Esophagus (tissue), 2 donors: ENCODE measurements at regions not wholly inside any gene's neighbourhood (a gene's known extent, or its start where the extent isn't known, plus 50 kb on each side); places are given as distances from the start of the nearest gene placed in this dataset.
"Not testable (repeated sequence)": the region's sequence is repeated elsewhere in the genome, so short reads cannot be mapped to it uniquely, and the experiment has no call there.

Experiments
- H3K27ac ChIP-seq, 2 donors: one replicate each; pipeline ENCODE4 v1.5.1; 2013; ENCODE audit warnings: low read depth in 2 of 2, mild to moderate bottlenecking in 2 of 2, inconsistent platforms in 1 of 2, low read length in 1 of 2, moderate library complexity in 1 of 2
- H3K27me3 ChIP-seq, 2 donors: one replicate each; pipeline ENCODE4 v1.6.1; 2013; ENCODE audit warnings: low read length in 2 of 2, control low read depth in 1 of 2, mild to moderate bottlenecking in 1 of 2; ENCODE audit not compliant: insufficient read depth in 2 of 2, control insufficient read depth in 1 of 2
- H3K36me3 ChIP-seq, 2 donors: one replicate each; pipeline ENCODE4 v1.6.1; 2013; ENCODE audit warnings: low read length in 1 of 2; ENCODE audit not compliant: control insufficient read depth in 2 of 2, insufficient read depth in 2 of 2
- H3K4me1 ChIP-seq, 2 donors: one replicate each; pipeline ENCODE4 v1.6.1; 2013; ENCODE audit warnings: low read length in 1 of 2; ENCODE audit not compliant: control insufficient read depth in 2 of 2, insufficient read depth in 2 of 2
- H3K4me3 ChIP-seq, 2 donors: one replicate each; pipeline ENCODE4 v1.5.1; 2013; ENCODE audit warnings: low read length in 2 of 2, mild to moderate bottlenecking in 2 of 2, low read depth in 1 of 2, moderate library complexity in 1 of 2
- H3K9me3 ChIP-seq, 2 donors: one replicate each; pipeline ENCODE4 v1.6.1; 2013; ENCODE audit warnings: mild to moderate bottlenecking in 2 of 2, low read depth in 1 of 2, low read length in 1 of 2, moderate library complexity in 1 of 2; ENCODE audit not compliant: control insufficient read depth in 2 of 2, insufficient read depth in 1 of 2
- WGBS, 2 donors: extraction: QIAGEN DNeasy Blood & Tissue Kit; methylation state at CpG; one replicate each; pipeline ENCODE4 v1.1.7; 2013; 5-methylcytosine and 5-hydroxymethylcytosine counted together
- donor health status: healthy with polysubstance abuse.
- donor health status: Bipolar disorder and iron deficiency.

DNA sequence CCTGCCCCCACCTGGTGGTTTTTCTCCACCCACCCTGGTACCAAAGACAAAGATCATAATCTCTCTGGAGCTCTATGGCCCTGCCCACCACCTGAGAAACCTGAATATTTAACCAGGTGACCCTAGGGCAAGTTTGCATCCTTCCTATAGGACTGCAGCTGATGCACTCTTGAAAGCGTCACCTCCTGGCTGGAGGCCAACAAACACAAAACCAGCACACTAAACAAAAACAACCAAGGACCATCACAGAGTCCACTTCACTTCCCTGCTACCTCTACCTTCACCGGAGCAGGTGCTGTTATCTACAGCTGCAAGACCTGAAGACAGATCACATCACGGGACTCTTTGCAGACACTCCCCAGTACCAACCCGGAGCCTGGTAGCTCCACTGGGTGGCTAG is 296.7 kb upstream of the FGF13 start:
- Histone ChIP-seq H3K9me3 (no peaks in the 10 kb centered on the region), H3K4me3 (no peak overlapping the region), H3K36me3 (no peaks in the 10 kb centered on the region), H3K27ac (no peak overlapping the region), H3K27me3 (no peaks in the 10 kb centered on the region), H3K4me1 (no peaks in the 10 kb centered on the region)
- 71 to 79% methylated on average over 4 of the region's 4 CpGs for WGBS, 2 donors

DNA sequence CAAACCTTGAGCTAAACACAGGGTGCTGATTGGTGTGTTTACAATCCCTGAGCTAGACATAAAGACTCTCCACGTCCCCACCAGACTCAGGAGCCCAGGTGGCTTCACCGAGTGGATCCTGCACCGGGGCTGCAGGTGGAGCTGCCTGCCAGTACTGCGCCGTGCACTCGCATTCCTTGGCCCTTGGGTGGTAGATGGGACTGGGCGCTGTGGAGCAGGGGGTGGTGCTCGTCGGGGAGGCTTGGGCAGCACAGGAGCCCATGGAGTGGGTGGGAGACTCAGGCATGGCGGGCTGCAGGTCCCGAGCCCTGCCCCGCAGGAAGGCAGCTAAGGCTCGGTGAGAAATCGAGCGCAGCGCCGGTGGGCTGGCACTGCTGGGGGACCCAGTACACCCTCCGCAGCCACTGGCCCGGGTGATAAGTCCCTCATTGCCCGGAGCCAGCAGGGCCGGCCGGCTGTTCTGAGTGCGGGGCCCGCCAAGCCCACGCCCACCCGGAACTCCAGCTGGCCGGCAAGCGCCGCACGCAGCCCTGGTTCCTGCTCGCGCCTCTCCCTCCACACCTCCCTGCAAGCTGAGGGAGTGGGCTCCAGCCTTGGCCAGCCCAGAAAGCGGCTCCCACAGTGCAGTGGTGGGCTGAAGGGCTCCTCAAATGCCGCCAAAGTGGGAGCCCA is 292.5 kb upstream of the FGF13 start:
- H3K27ac ChIP-seq, H3K9me3 ChIP-seq, H3K4me1 ChIP-seq, H3K27me3 ChIP-seq, H3K4me3 ChIP-seq, H3K36me3 ChIP-seq: not testable (repeated sequence)
- WGBS, 2 donors: 91 to 94% methylated on average over 18 to 28 of the region's 34 CpGs

GRCh38 chrX:139002319-139002718 is 290.8 kb upstream of the FGF13 start:
- Histone ChIP-seq H3K36me3 (no peaks in the 10 kb centered on the region), H3K4me3 (no peak overlapping the region), H3K27ac (no peak overlapping the region), H3K4me1 (no peaks in the 10 kb centered on the region), H3K27me3 (no peaks in the 10 kb centered on the region), H3K9me3 (no peaks in the 10 kb centered on the region)
- 85 to 87% methylated on average over 3 of the region's 3 CpGs for WGBS, 2 donors

GRCh38 chrX:138996268-138996667 is 284.8 kb upstream of the FGF13 start:
- no peak overlapping the region for H3K4me3 ChIP-seq
- no peaks in the 10 kb centered on the region for H3K9me3 ChIP-seq
- H3K36me3 ChIP-seq: no peaks in the 10 kb centered on the region
- WGBS, 2 donors: 83 to 92% methylated on average over 11 of the region's 11 CpGs
- no peaks in the 10 kb centered on the region for H3K4me1 ChIP-seq
- no peak overlapping the region for H3K27ac ChIP-seq
- no peaks in the 10 kb centered on the region for H3K27me3 ChIP-seq

DNA sequence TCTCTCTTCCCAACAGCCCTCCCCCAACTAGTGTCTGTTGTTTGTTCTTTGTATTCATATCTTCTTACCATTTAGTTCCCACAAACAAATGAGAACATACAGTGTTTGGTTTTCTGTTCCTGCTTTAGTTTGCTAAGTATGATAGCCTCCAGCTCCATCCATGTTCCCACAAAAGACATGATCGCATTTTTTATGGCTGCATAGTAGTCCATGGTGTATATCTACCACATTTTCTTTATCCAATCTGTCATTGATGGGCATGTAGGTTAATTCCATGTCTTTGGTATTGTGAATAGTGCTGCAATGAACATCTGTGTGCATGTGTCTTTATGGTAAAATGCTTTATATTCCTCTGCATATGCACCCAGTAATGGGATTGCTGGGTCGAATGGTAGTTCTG is 283.9 kb upstream of the FGF13 start:
- Histone ChIP-seq H3K4me1 (no peaks in the 10 kb centered on the region), H3K36me3 (no peaks in the 10 kb centered on the region), H3K27me3 (no peaks in the 10 kb centered on the region), H3K4me3 (no peak overlapping the region), H3K9me3 (no peaks in the 10 kb centered on the region), H3K27ac (no peak overlapping the region)
- WGBS, 2 donors: 72 to 92% methylated on average over 2 of the region's 2 CpGs

- not testable (repeated sequence) for H3K27ac ChIP-seq, H3K27me3 ChIP-seq, H3K4me3 ChIP-seq, H3K9me3 ChIP-seq, H3K4me1 ChIP-seq, H3K36me3 ChIP-seq
- 65 to 84% methylated on average over 8 of the region's 8 CpGs for WGBS, 2 donors
These were observed 278.9 kb upstream of the FGF13 start for GRCh38 chrX:138990425-138990824.

- Histone ChIP-seq H3K9me3 (no peaks in the 10 kb centered on the region), H3K4me3 (no peak overlapping the region), H3K27ac (no peak overlapping the region), H3K36me3 (no peaks in the 10 kb centered on the region), H3K4me1 (no peaks in the 10 kb centered on the region), H3K27me3 (no peaks in the 10 kb centered on the region)
- 81 to 91% methylated on average over 1 of the region's 1 CpG for WGBS, 2 donors
These were observed 275.3 kb upstream of the FGF13 start for GRCh38 chrX:138986866-138987265.

GRCh38 chrX:138986235-138986634 is 274.7 kb upstream of the FGF13 start:
- Histone ChIP-seq H3K36me3 (no peaks in the 10 kb centered on the region), H3K4me1 (no peaks in the 10 kb centered on the region), H3K4me3 (no peak overlapping the region), H3K27ac (no peak overlapping the region), H3K27me3 (no peaks in the 10 kb centered on the region), H3K9me3 (no peaks in the 10 kb centered on the region)
- WGBS, 2 donors: 54 to 65% methylated on average over 3 of the region's 3 CpGs

DNA sequence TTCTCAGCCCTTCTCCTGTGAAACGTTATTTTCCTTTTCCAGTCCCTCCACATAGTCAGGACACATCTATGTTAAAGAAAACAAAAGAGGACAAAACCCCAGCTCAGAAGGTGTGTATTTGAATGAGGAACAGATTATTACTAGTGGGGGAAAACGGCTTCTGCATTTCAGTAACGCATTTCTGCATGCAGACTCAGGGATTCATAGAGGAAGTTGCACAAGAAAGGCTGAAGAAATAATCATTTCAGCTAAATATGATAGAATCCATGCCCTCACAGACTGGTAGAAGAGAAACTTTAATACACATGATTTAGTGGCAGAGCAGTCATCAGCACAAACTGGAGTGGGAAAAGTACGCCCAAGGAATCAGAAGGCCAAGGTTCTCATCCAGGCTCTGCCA is 270.8 kb upstream of the FGF13 start:
- no peaks in the 10 kb centered on the region for H3K4me1 ChIP-seq
- H3K4me3 ChIP-seq: no peak overlapping the region
- H3K27ac ChIP-seq: no peak overlapping the region
- H3K36me3 ChIP-seq: no peaks in the 10 kb centered on the region
- H3K27me3 ChIP-seq: no peaks in the 10 kb centered on the region
- H3K9me3 ChIP-seq: no peaks in the 10 kb centered on the region
- WGBS, 2 donors: 62 to 74% methylated on average over 4 of the region's 4 CpGs

DNA sequence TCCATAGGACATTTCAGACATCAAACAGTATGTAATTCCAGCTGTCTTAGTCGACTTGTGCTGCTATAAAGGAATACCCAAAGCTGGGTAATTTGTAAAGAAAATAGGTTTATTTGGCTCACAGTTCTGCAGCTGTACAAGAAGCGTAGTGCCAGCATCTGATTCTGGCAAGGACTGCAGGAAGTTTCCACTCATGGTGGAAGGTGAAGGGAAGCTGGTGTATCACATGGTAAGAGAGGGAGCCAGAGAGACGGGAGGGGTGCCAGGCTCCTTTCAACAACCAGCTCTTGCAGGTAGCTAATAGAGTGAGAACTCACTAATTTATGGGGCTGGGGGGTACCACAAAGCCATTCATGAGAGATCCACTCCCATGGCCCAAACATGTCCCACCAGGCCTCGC is 253.0 kb upstream of the FGF13 start:
- Histone ChIP-seq H3K27ac (no peak overlapping the region), H3K27me3 (no peaks in the 10 kb centered on the region), H3K9me3 (no peaks in the 10 kb centered on the region), H3K4me3 (no peak overlapping the region), H3K36me3 (no peaks in the 10 kb centered on the region), H3K4me1 (no peaks in the 10 kb centered on the region)
- WGBS, 2 donors: 46 to 52% methylated on average over 4 of the region's 4 CpGs
